WTC11 (cell line): ENCODE measurements at regions not wholly inside any gene's neighbourhood (a gene's known extent, or its start where the extent isn't known, plus 50 kb on each side); places are given as distances from the start of the nearest gene placed in this dataset.

Source experiments
- ATAC-seq: fragments of 200-7000 bp; cut with Tn5 transposase; 2 replicates; pipeline ENCODE4 v1.10.0; 2021; ENCODE audit warnings: mild to moderate bottlenecking, moderate library complexity
- CTCF ChIA-PET: fragments of 300-600 bp; sonication (Branson Sonifier 250); formaldehyde crosslinking; loops from one replicate; lab custom pipeline; 2021; ENCODE audit warnings: antibody characterized with exemption; lab: Charles Lee
- POLR2A ChIA-PET: fragments of 350-600 bp; sonication (Branson Sonifier 250); formaldehyde crosslinking; loops from one replicate; lab custom pipeline; 2021; ENCODE audit warnings: antibody characterized with exemption; lab: Charles Lee
- DNase-seq: peaks from one replicate; pipeline ENCODE4 v3.0.0; 2021; ENCODE audit warnings: low spot score
- H3K27ac Mint-ChIP-seq: 2 replicates; pipeline ENCODE4 v1.8.0; 2021; ENCODE audit warnings: mixed read lengths
- H3K27me3 Mint-ChIP-seq: 2 replicates; pipeline ENCODE4 v1.8.0; 2021; ENCODE audit warnings: low read depth, mild to moderate bottlenecking, moderate library complexity, mixed read lengths
- H3K36me3 Mint-ChIP-seq: 2 replicates; pipeline ENCODE4 v1.8.0; 2021; ENCODE audit warnings: mixed read lengths
- H3K4me1 Mint-ChIP-seq: 2 replicates; pipeline ENCODE4 v1.8.0; 2022; ENCODE audit warnings: mixed read lengths
- H3K4me3 Mint-ChIP-seq: 2 replicates; pipeline ENCODE4 v1.8.0; 2021; ENCODE audit warnings: mild to moderate bottlenecking, moderate library complexity, mixed read lengths
- H3K9me3 Mint-ChIP-seq: 2 replicates; pipeline ENCODE4 v1.8.0; 2021; ENCODE audit warnings: mixed read lengths
- ATF6 ChIP-seq: sonication (generic); formaldehyde crosslinking; IDR thresholded peaks from 2 replicates; pipeline ENCODE4 v1.8.1; 2023; ENCODE audit warnings: mild to moderate bottlenecking, missing genetic modification reagents
- CBFB ChIP-seq: sonication (generic); formaldehyde crosslinking; IDR thresholded peaks from 2 replicates; pipeline ENCODE4 v1.8.1; 2022; ENCODE audit warnings: mild to moderate bottlenecking, low read depth, missing genetic modification reagents
- CDX4 ChIP-seq: fragments of 250-450 bp; sonication (Bioruptor Pico); IDR thresholded peaks from 2 replicates; pipeline ENCODE4 v1.9.0; 2021; ENCODE audit warnings: moderate library complexity, mild to moderate bottlenecking, inconsistent platforms, borderline replicate concordance
- HMGA2 ChIP-seq: fragments of 250-450 bp; sonication (Bioruptor Pico); IDR thresholded peaks from 2 replicates; pipeline ENCODE4 v1.4.0; 2021; ENCODE audit warnings: mild to moderate bottlenecking, moderate library complexity
- JUN ChIP-seq: sonication (generic); formaldehyde crosslinking; IDR thresholded peaks from 2 replicates; pipeline ENCODE4 v1.8.0; 2023; ENCODE audit warnings: mild to moderate bottlenecking, missing genetic modification reagents
- NFE2L1 ChIP-seq: sonication (generic); formaldehyde crosslinking; IDR thresholded peaks from 2 replicates; pipeline ENCODE4 v1.8.1; 2023; ENCODE audit warnings: missing genetic modification reagents
- OVOL2 ChIP-seq: fragments of 250-450 bp; sonication (Bioruptor Pico); IDR thresholded peaks from 2 replicates; pipeline ENCODE4 v1.9.0; 2021; ENCODE audit warnings: mild to moderate bottlenecking, borderline replicate concordance
- SP1 ChIP-seq: sonication (generic); formaldehyde crosslinking; conservative IDR thresholded peaks from 2 replicates; pipeline ENCODE4 v1.8.1; 2022; ENCODE audit warnings: missing genetic modification reagents
- TCF7 ChIP-seq: sonication (generic); formaldehyde crosslinking; IDR thresholded peaks from 2 replicates; pipeline ENCODE4 v1.8.0; 2022; ENCODE audit warnings: mild to moderate bottlenecking, low read depth, missing genetic modification reagents, moderate library complexity
- TEAD1 ChIP-seq: sonication (generic); formaldehyde crosslinking; IDR thresholded peaks from 2 replicates; pipeline ENCODE4 v1.8.0; 2022; ENCODE audit warnings: mild to moderate bottlenecking, missing genetic modification reagents
- ZBTB21 ChIP-seq: sonication (generic); formaldehyde crosslinking; IDR thresholded peaks from 2 replicates; pipeline ENCODE4 v1.8.1; 2023; ENCODE audit warnings: mild to moderate bottlenecking, missing genetic modification reagents, borderline replicate concordance
- ZNF232 ChIP-seq: sonication (generic); formaldehyde crosslinking; IDR thresholded peaks from 2 replicates; pipeline ENCODE4 v1.8.0; 2022; ENCODE audit warnings: mild to moderate bottlenecking, missing genetic modification reagents
- ZNF317 ChIP-seq: sonication (generic); formaldehyde crosslinking; IDR thresholded peaks from 2 replicates; pipeline ENCODE4 v1.8.1; 2023; ENCODE audit warnings: low read depth, mild to moderate bottlenecking, moderate library complexity, missing genetic modification reagents, borderline replicate concordance
- ZNF423 ChIP-seq: fragments of 250-450 bp; sonication (Bioruptor Pico); IDR thresholded peaks from 2 replicates; pipeline ENCODE4 v2.1.2; 2022; ENCODE audit warnings: mild to moderate bottlenecking, moderate library complexity
- ZSCAN18 ChIP-seq: fragments of 250-450 bp; sonication (Bioruptor Pico); IDR thresholded peaks from 2 replicates; pipeline ENCODE4 v2.1.2; 2022; ENCODE audit warnings: mild to moderate bottlenecking, moderate library complexity
- TF ChIP-seq, protein P1 (sequence below): sonication (generic); formaldehyde crosslinking; IDR thresholded peaks from 2 replicates; pipeline ENCODE4 v1.8.1; 2023; ENCODE audit warnings: mild to moderate bottlenecking, missing genetic modification reagents, moderate library complexity
- TF ChIP-seq, protein P2 (sequence below): sonication (generic); formaldehyde crosslinking; IDR thresholded peaks from 2 replicates; pipeline ENCODE4 v1.8.1; 2022; ENCODE audit warnings: low read depth, mild to moderate bottlenecking, moderate library complexity, missing genetic modification reagents, borderline replicate concordance
- TF ChIP-seq, protein P3 (sequence below): sonication (generic); formaldehyde crosslinking; conservative IDR thresholded peaks from 2 replicates; pipeline ENCODE4 v1.8.1; 2023; ENCODE audit warnings: mild to moderate bottlenecking, low read depth, missing genetic modification reagents, moderate library complexity

DNA sequence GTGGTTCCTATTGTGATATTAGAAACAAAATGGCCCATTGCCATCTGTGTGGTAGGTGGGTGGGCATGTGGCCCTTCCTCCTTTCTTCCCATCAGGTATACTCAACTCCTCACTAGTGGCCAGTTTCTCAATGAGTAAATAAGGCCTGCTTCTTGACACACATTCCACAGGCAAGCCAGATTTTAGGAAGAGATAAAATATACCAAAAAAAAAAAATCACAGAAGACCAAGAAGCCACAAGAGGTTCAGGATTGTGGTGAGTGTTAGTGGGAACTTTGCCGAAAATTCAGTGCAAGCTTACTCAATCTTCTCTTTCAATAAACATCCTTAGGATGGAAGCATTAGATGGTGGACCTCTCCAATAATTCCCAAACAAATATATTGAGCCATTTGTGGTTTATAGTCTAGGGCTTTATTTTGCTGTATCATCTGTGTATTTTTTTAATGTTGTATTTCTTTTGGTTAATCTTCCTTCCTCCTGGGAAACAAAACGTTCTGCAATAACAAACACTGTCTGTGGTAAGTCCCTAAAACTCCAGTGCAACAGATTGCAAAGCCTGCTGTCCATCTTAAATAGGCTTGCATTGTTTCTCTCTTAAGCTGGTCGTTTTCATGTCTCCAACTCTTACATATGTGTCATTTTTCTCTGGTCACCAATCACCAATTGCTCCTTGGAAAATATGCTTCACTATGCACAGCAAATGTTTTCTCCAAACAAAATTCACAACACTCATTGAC lies 289.9 kb upstream of the KITLG start:
- ChIA-PET CTCF (no interaction called here), POLR2A (no interaction called here)
- H3K27ac Mint-ChIP-seq, result no peak overlapping the region
- no peak overlapping the region for H3K4me3 Mint-ChIP-seq
- H3K9me3 Mint-ChIP-seq, result no peaks in the 10 kb centered on the region
- H3K4me1 Mint-ChIP-seq, result peaks cover 8% of the 10 kb centered on the region
- TF ChIP-seq CBFB (CRISPR knock-in tag), result no peak
- no peak for TF ChIP-seq ZNF423 (CRISPR knock-in tag)
- TF ChIP-seq JUN (CRISPR knock-in tag), result no peak
- no peak for TF ChIP-seq CDX4 (CRISPR knock-in tag)
- TF ChIP-seq ATF6 (CRISPR knock-in tag), result no peak
- no peak for TF ChIP-seq NFE2L1 (CRISPR knock-in tag)
- TF ChIP-seq, protein P1, sequence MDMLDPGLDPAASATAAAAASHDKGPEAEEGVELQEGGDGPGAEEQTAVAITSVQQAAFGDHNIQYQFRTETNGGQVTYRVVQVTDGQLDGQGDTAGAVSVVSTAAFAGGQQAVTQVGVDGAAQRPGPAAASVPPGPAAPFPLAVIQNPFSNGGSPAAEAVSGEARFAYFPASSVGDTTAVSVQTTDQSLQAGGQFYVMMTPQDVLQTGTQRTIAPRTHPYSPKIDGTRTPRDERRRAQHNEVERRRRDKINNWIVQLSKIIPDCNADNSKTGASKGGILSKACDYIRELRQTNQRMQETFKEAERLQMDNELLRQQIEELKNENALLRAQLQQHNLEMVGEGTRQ (CRISPR knock-in tag), result no peak
- no peak for TF ChIP-seq OVOL2
- TF ChIP-seq ZBTB21 (CRISPR knock-in tag), result no peak
- no peak for TF ChIP-seq ZNF232 (CRISPR knock-in tag)
- no peak for TF ChIP-seq TEAD1 (CRISPR knock-in tag)
- TF ChIP-seq ZNF317 (CRISPR knock-in tag), result no peak
- no peak for TF ChIP-seq SP1 (CRISPR knock-in tag)
- TF ChIP-seq, protein P2, sequence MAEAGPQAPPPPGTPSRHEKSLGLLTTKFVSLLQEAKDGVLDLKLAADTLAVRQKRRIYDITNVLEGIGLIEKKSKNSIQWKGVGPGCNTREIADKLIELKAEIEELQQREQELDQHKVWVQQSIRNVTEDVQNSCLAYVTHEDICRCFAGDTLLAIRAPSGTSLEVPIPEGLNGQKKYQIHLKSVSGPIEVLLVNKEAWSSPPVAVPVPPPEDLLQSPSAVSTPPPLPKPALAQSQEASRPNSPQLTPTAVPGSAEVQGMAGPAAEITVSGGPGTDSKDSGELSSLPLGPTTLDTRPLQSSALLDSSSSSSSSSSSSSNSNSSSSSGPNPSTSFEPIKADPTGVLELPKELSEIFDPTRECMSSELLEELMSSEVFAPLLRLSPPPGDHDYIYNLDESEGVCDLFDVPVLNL (CRISPR knock-in tag), result no peak
- no peak for TF ChIP-seq HMGA2 (CRISPR knock-in tag)
- TF ChIP-seq TCF7 (CRISPR knock-in tag), result no peak
- TF ChIP-seq ZSCAN18, result no peak
- TF ChIP-seq, protein P3, sequence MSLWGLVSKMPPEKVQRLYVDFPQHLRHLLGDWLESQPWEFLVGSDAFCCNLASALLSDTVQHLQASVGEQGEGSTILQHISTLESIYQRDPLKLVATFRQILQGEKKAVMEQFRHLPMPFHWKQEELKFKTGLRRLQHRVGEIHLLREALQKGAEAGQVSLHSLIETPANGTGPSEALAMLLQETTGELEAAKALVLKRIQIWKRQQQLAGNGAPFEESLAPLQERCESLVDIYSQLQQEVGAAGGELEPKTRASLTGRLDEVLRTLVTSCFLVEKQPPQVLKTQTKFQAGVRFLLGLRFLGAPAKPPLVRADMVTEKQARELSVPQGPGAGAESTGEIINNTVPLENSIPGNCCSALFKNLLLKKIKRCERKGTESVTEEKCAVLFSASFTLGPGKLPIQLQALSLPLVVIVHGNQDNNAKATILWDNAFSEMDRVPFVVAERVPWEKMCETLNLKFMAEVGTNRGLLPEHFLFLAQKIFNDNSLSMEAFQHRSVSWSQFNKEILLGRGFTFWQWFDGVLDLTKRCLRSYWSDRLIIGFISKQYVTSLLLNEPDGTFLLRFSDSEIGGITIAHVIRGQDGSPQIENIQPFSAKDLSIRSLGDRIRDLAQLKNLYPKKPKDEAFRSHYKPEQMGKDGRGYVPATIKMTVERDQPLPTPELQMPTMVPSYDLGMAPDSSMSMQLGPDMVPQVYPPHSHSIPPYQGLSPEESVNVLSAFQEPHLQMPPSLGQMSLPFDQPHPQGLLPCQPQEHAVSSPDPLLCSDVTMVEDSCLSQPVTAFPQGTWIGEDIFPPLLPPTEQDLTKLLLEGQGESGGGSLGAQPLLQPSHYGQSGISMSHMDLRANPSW (CRISPR knock-in tag), result no peak
- H3K27me3 Mint-ChIP-seq, result no peaks in the 10 kb centered on the region
- DNase-seq, result no peak
- H3K36me3 Mint-ChIP-seq, result no peaks in the 10 kb centered on the region
- no peak for ATAC-seq
